IMR-90 (cell line): ENCODE measurements at regions not wholly inside any gene's neighbourhood (a gene's known extent, or its start where the extent isn't known, plus 50 kb on each side); places are given as distances from the start of the nearest gene placed in this dataset.
A peak's percentile ranks its signal among the peaks of the same experiment; 100 is the strongest.

ENCODE experiments used
- ATAC-seq: fragments of 200-7000 bp; cut with Tn5 transposase; 2 replicates; pipeline ENCODE4 v1.9.1; 2020; ENCODE audit warnings: low read depth, mild to moderate bottlenecking, moderate library complexity
- BruUV-seq: library from RNA; stranded (reverse); fragments of 400-500 nt; replicated peaks from 2 replicates; lab custom pipeline; 2021; lab: Mats Ljungman, UMichigan
- CTCF ChIA-PET: fragments of 300-600 bp; formaldehyde crosslinking; extraction: SDS; loops from one replicate; lab custom pipeline; 2021; ENCODE audit warnings: antibody characterized with exemption; lab: Yijun Ruan, JAX
- POLR2A ChIA-PET: fragments of 300-600 bp; sonication (Branson Sonifier 250); formaldehyde crosslinking; loops from one replicate; lab custom pipeline; 2022; ENCODE audit warnings: antibody characterized with exemption; ENCODE audit not compliant: unreplicated experiment; lab: Charles Lee
- DNase-seq: peaks from one replicate; pipeline ENCODE4 v3.0.0; 2013
- H2AFZ ChIP-seq: replicated peaks from 2 replicates; pipeline ENCODE3; 2013; ENCODE audit warnings: low read length, mild to moderate bottlenecking; ENCODE audit not compliant: poor library complexity
- H2AK5ac ChIP-seq: 2 replicates; pipeline ENCODE4 v1.6.1; 2013; ENCODE audit warnings: low read depth, low read length, inconsistent platforms
- H2AK9ac ChIP-seq: replicated peaks from 2 replicates; pipeline ENCODE3; 2013; ENCODE audit warnings: mild to moderate bottlenecking, low read depth, low read length, moderate library complexity; ENCODE audit not compliant: poor library complexity
- H2BK120ac ChIP-seq: 2 replicates; pipeline ENCODE4 v1.6.1; 2013; ENCODE audit warnings: low read depth, low read length, inconsistent platforms
- H2BK15ac ChIP-seq: 3 replicates; pipeline ENCODE4 v1.6.1; 2013; ENCODE audit warnings: low read depth, low read length, inconsistent platforms
- H2BK20ac ChIP-seq: 2 replicates; pipeline ENCODE4 v1.6.1; 2013; ENCODE audit warnings: low read depth, mild to moderate bottlenecking, inconsistent platforms, low read length, moderate library complexity
- H2BK5ac ChIP-seq: 2 replicates; pipeline ENCODE4 v1.6.1; 2013; ENCODE audit warnings: mild to moderate bottlenecking, low read depth, low read length, inconsistent platforms; ENCODE audit not compliant: poor library complexity, severe bottlenecking
- H3K14ac ChIP-seq: replicated peaks from 2 replicates; pipeline ENCODE4 v1.6.1; 2013; ENCODE audit warnings: low read depth, low read length, inconsistent platforms
- H3K18ac ChIP-seq: 2 replicates; pipeline ENCODE4 v1.6.1; 2013; ENCODE audit warnings: low read depth, low read length, control low read depth
- H3K23ac ChIP-seq: 2 replicates; pipeline ENCODE4 v1.6.1; 2013; ENCODE audit warnings: low read depth, low read length, inconsistent platforms
- H3K27ac ChIP-seq: 2 replicates; pipeline ENCODE4 v1.5.1; 2013; ENCODE audit warnings: mild to moderate bottlenecking, control low read depth, low read length; ENCODE audit not compliant: insufficient read depth
- H3K27me3 ChIP-seq: 2 replicates; pipeline ENCODE4 v1.6.1; 2013; ENCODE audit warnings: low read length; ENCODE audit not compliant: control insufficient read depth, insufficient read depth
- H3K36me3 ChIP-seq: 2 replicates; pipeline ENCODE4 v1.6.1; 2013; ENCODE audit warnings: low read length, mixed read lengths; ENCODE audit not compliant: control insufficient read depth, insufficient read depth
- H3K4ac ChIP-seq: 2 replicates; pipeline ENCODE4 v1.6.1; 2013; ENCODE audit warnings: low read depth, low read length, inconsistent platforms
- H3K4me1 ChIP-seq: 2 replicates; pipeline ENCODE4 v1.6.1; 2013; ENCODE audit warnings: low read length, mixed read lengths; ENCODE audit not compliant: control insufficient read depth, insufficient read depth
- H3K4me2 ChIP-seq: 2 replicates; pipeline ENCODE4 v1.6.1; 2013; ENCODE audit warnings: low read depth, mild to moderate bottlenecking, control low read depth, low read length, moderate library complexity
- H3K4me3 ChIP-seq: 2 replicates; pipeline ENCODE4 v1.5.1; 2013; ENCODE audit warnings: low read depth, mild to moderate bottlenecking, control low read depth, low read length, moderate library complexity; ENCODE audit not compliant: insufficient read depth
- H3K56ac ChIP-seq: 2 replicates; pipeline ENCODE4 v1.6.1; 2013; ENCODE audit warnings: low read length, inconsistent platforms; ENCODE audit not compliant: insufficient read depth; ENCODE audit errors: extremely low read depth
- H3K79me1 ChIP-seq, 2 experiments: 2 replicates each; pipeline ENCODE4 v1.6.1; 2013; ENCODE audit warnings: low read length in 2 of 2, inconsistent platforms in 1 of 2, low read depth in 1 of 2
- H3K9ac ChIP-seq: 2 replicates; pipeline ENCODE4 v1.6.1; 2013; ENCODE audit warnings: low read depth, low read length, control low read depth
- H3K9me1 ChIP-seq: 2 replicates; pipeline ENCODE4 v1.6.1; 2013; ENCODE audit warnings: low read length, inconsistent platforms; ENCODE audit not compliant: insufficient read depth
- H3K9me3 ChIP-seq: 2 replicates; pipeline ENCODE4 v1.6.1; 2013; ENCODE audit warnings: low read length; ENCODE audit not compliant: control insufficient read depth, insufficient read depth
- H4K20me1 ChIP-seq: 2 replicates; pipeline ENCODE4 v1.6.1; 2013; ENCODE audit warnings: low read length, inconsistent platforms; ENCODE audit not compliant: insufficient read depth
- H4K5ac ChIP-seq: 2 replicates; pipeline ENCODE4 v1.6.1; 2013; ENCODE audit warnings: mild to moderate bottlenecking, low read depth, low read length, control low read depth
- H4K8ac ChIP-seq, 2 experiments: 2 replicates each; pipeline ENCODE4 v1.6.1; 2013; ENCODE audit warnings: low read depth in 2 of 2, low read length in 2 of 2, control low read depth in 1 of 2, inconsistent platforms in 1 of 2
- H4K91ac ChIP-seq: 2 replicates; pipeline ENCODE4 v1.6.1; 2013; ENCODE audit warnings: low read depth, low read length, inconsistent platforms; ENCODE audit not compliant: insufficient read depth
- FOS ChIP-seq: fragments of 150-350 bp; IDR thresholded peaks from 2 replicates; pipeline ENCODE4 v1.6.1; 2016; ENCODE audit warnings: low read depth, low read length
- MAZ ChIP-seq: IDR thresholded peaks from 2 replicates; pipeline ENCODE4 v1.6.1; 2012; ENCODE audit warnings: low read depth, mild to moderate bottlenecking, low read length, improper control_type of control experiment, moderate library complexity, borderline replicate concordance
- MXI1 ChIP-seq: IDR thresholded peaks from 2 replicates; pipeline ENCODE4 v1.6.1; 2012; ENCODE audit warnings: low read depth, mild to moderate bottlenecking, low read length, moderate library complexity, borderline replicate concordance
- WGBS, 2 experiments: methylation state at CpG; one replicate each; pipeline versions ENCODE4 v1.1.5 to v1.1.7; 2013; ENCODE audit warnings: missing lambda C conversion rate in 2 of 2; ENCODE audit not compliant: insufficient read length in 1 of 2; ENCODE audit errors: extremely low coverage in 2 of 2; 5-methylcytosine and 5-hydroxymethylcytosine counted together
- dilution Hi-C: fragments of 300-500 bp; cut with HindIII; formaldehyde crosslinking; loops from one replicate; pipeline ENCODE4 v1.14.3; 2018; ENCODE audit warnings: low sequenced_read_pairs; ENCODE audit not compliant: unreplicated experiment
- in situ Hi-C: fragments of 300-500 bp; cut with MboI; formaldehyde crosslinking; loops from 3 replicates; pipeline ENCODE4 v1.14.3; 2019; ENCODE audit warnings: low sequenced_read_pairs, inconsistent platforms, mixed read lengths
- intact Hi-C: fragments of 100-400 bp; cut with micrococcal nuclease; formaldehyde crosslinking; loops from 2 replicates; pipeline ENCODE4 v1.10.0; 2022
- TF ChIP-seq, protein P1 (sequence below): fragments of 150-350 bp; IDR thresholded peaks from 2 replicates; pipeline ENCODE4 v1.6.1; 2016; ENCODE audit warnings: low read depth, mild to moderate bottlenecking, low read length, moderate library complexity, borderline replicate concordance

DNA sequence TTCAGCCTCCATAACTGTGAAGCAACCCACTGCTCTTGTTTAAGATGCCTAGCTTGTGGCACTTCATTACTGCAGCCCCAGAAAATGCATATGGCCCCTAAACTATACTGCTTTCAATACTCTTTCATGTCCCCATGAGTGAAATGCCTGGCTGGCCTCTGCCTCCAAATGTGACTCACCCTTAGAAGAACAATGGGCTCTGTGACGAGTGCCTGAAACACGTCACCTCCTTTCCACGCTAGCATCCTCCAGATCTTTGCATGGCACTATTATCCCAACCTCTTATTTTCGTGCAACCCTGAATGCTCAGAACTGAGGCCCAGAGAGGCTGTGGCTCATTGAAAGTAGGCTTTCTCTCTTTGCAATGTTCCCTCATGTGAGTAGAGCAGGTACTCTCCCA, 233.1 kb downstream of the CBLN1 start:
- no peak overlapping the region for H3K14ac ChIP-seq
- H3K23ac ChIP-seq: no peak overlapping the region
- WGBS, 2 experiments: no CpG with 5 or more reads among the region's 4 CpGs
- no peak overlapping the region for H2BK120ac ChIP-seq
- BruUV-seq: no TSS peak
- H3K9me1 ChIP-seq: no peaks in the 10 kb centered on the region
- CTCF ChIA-PET: no interaction called here
- H2BK5ac ChIP-seq: no peak overlapping the region
- TF ChIP-seq, protein P1, sequence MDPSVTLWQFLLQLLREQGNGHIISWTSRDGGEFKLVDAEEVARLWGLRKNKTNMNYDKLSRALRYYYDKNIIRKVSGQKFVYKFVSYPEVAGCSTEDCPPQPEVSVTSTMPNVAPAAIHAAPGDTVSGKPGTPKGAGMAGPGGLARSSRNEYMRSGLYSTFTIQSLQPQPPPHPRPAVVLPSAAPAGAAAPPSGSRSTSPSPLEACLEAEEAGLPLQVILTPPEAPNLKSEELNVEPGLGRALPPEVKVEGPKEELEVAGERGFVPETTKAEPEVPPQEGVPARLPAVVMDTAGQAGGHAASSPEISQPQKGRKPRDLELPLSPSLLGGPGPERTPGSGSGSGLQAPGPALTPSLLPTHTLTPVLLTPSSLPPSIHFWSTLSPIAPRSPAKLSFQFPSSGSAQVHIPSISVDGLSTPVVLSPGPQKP: no peak
- TF ChIP-seq FOS (no peak), MXI1 (no peak), MAZ (no peak)
- no peak overlapping the region for H3K4ac ChIP-seq
- no peak overlapping the region for H3K9ac ChIP-seq
- H4K91ac ChIP-seq: no peak overlapping the region
- no peak overlapping the region for H2BK15ac ChIP-seq
- H3K4me1 ChIP-seq: no peaks in the 10 kb centered on the region
- no peak overlapping the region for H3K4me2 ChIP-seq
- H4K20me1 ChIP-seq: no peaks in the 10 kb centered on the region
- no peak overlapping the region for H2AFZ ChIP-seq
- H3K56ac ChIP-seq: no peak overlapping the region
- intact Hi-C loops (no loop called here), in situ Hi-C loops (no loop called here), dilution Hi-C loops (no loop called here)
- H3K79me1 ChIP-seq: no peaks in the 10 kb centered on the region
- no peak overlapping the region for H3K18ac ChIP-seq
- no peak overlapping the region for H4K5ac ChIP-seq
- H3K27ac ChIP-seq: no peak overlapping the region
- no peak overlapping the region for H2BK20ac ChIP-seq
- no peak overlapping the region for H2AK9ac ChIP-seq
- H2AK5ac ChIP-seq: no peak overlapping the region
- H3K9me3 ChIP-seq: no peaks in the 10 kb centered on the region
- ATAC-seq: no peak
- DNase-seq: peak; percentile 1
- no peak overlapping the region for H3K4me3 ChIP-seq
- no peaks in the 10 kb centered on the region; the same call in 1 of the 2 replicates for H3K27me3 ChIP-seq
- H4K8ac ChIP-seq: no peak overlapping the region
- no peaks in the 10 kb centered on the region for H3K36me3 ChIP-seq
- POLR2A ChIA-PET: no interaction called here
